ENCODE measurements at regions not wholly inside any gene's neighbourhood (a gene's known extent, or its start where the extent isn't known, plus 50 kb on each side); places are given as distances from the start of the nearest gene placed in this dataset.

- TF ChIP-seq CTCF (IDR thresholded peaks at IDR 0.05 in 8 of 11, conservative IDR thresholded peaks at IDR 0.05 in 3 of 11) (no peak), POLR2AphosphoS5 (IDR thresholded peaks at IDR 0.05) (no peak), POLR2A (IDR thresholded peaks at IDR 0.05) (no peak)
Measured at GRCh38 chr12:89856431-89856830, 147.8 kb upstream of the ATP2B1 start.

Measured in spleen (tissue), 7 donors.